ENCODE measurements at regions not wholly inside any gene's neighbourhood (a gene's known extent, or its start where the extent isn't known, plus 50 kb on each side); places are given as distances from the start of the nearest gene placed in this dataset.

DNA sequence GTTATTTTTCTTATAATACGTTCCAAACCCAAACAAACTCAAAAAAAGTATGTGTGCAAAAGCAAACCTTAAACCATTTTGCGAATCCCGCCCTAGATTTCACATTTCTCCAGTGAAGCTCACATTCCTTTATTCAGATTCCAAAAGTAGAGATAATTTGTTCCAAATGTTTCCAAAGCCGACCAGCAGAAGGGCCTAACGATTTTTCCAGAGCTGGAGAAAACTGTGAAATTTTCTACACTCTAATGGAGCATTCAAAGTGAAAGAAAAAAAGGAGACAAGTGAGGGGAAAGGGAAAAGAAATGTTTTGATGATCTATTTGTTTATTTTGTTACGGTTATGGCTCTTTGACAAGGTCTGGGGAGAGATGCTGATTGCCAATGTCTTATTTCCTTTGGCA is 286.5 kb upstream of the SLC14A2 start:
- no peaks in the 10 kb centered on the region for H3K27me3 ChIP-seq (ENCODE audit: insufficient read depth, low read length, poor library complexity)
- 100% methylated on average over 3 of the region's 6 CpGs for WGBS (ENCODE audit: extremely low coverage, insufficient coverage, low lambda C conversion rate)
- H2BK5ac ChIP-seq (ENCODE audit: low read length), result no peak overlapping the region
- H3K4me1 ChIP-seq (ENCODE audit: control insufficient read depth, low read depth, low read length), result peaks cover 6% of the 10 kb centered on the region
- H3K79me2 ChIP-seq (ENCODE audit: control insufficient read depth, insufficient read depth, low read length), result no peaks in the 10 kb centered on the region
- H3K79me1 ChIP-seq (ENCODE audit: low read length), result no peaks in the 10 kb centered on the region
- H3K4me3 ChIP-seq (ENCODE audit: low read length), result no peak overlapping the region
- H2BK15ac ChIP-seq (replicated peaks; ENCODE audit: low read depth), result no peak overlapping the region
- no peak overlapping the region for H3K56ac ChIP-seq (ENCODE audit: low read length)
- H3K4me2 ChIP-seq (ENCODE audit: low read length), result no peak overlapping the region
- H3K4ac ChIP-seq (ENCODE audit: low read depth, low read length), result no peak overlapping the region
- no peak overlapping the region for H3K23ac ChIP-seq (ENCODE audit: low read length)
- H4K5ac ChIP-seq (ENCODE audit: low read length), result no peak overlapping the region
- no peak overlapping the region for H2AK5ac ChIP-seq (ENCODE audit: low read length)
- H4K8ac ChIP-seq (ENCODE audit: low read depth, low read length), result no peak overlapping the region
- H3K27ac ChIP-seq (ENCODE audit: low read depth, low read length), result no peak overlapping the region
- DNase-seq, result no peak
- H3K36me3 ChIP-seq (ENCODE audit: control insufficient read depth, insufficient read depth, low read length), result no peaks in the 10 kb centered on the region
- no peak overlapping the region for H3K18ac ChIP-seq (ENCODE audit: low read length)
- H2BK120ac ChIP-seq (ENCODE audit: low read depth, low read length), result no peak overlapping the region
- H3K9ac ChIP-seq (ENCODE audit: low read length), result no peak overlapping the region

DNA sequence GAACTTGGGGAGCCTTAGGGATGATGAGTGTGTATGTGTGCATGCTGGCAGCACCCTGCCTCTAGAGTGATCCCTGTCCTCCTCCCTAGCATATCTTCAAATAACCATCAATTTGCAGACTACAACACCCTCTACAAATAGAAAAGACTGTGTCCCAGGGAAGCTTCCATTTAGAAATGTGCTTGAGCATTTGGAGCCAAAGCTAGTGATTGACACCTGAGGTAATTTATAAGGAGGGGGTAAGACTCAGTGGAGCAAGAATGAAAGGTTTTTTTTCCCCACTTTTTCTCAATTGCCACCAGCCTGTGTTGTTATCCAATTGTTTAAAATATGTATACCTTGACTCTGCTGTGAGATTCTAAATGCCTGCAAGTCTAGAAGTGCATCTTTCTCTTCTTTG is 286.0 kb upstream of the SLC14A2 start:
- H2AK5ac ChIP-seq (ENCODE audit: low read length), result no peak overlapping the region
- H3K56ac ChIP-seq (ENCODE audit: low read length), result no peak overlapping the region
- peak overlapping the region; percentile 2 for H2BK120ac ChIP-seq (ENCODE audit: low read depth, low read length)
- no peak overlapping the region for H3K4ac ChIP-seq (ENCODE audit: low read depth, low read length)
- no peak overlapping the region for H4K5ac ChIP-seq (ENCODE audit: low read length)
- no peak overlapping the region for H3K9ac ChIP-seq (ENCODE audit: low read length)
- H3K4me1 ChIP-seq (ENCODE audit: control insufficient read depth, low read depth, low read length), result peaks cover 9% of the 10 kb centered on the region
- H3K23ac ChIP-seq (ENCODE audit: low read length), result no peak overlapping the region
- no peaks in the 10 kb centered on the region for H3K27me3 ChIP-seq (ENCODE audit: insufficient read depth, low read length, poor library complexity)
- no peak overlapping the region for H3K4me3 ChIP-seq (ENCODE audit: low read length)
- no peaks in the 10 kb centered on the region for H3K79me2 ChIP-seq (ENCODE audit: control insufficient read depth, insufficient read depth, low read length)
- no peak for DNase-seq
- no peak overlapping the region for H3K18ac ChIP-seq (ENCODE audit: low read length)
- no peak overlapping the region for H4K8ac ChIP-seq (ENCODE audit: low read depth, low read length)
- H3K79me1 ChIP-seq (ENCODE audit: low read length), result no peaks in the 10 kb centered on the region
- no peak overlapping the region for H3K27ac ChIP-seq (ENCODE audit: low read depth, low read length)
- no peaks in the 10 kb centered on the region for H3K36me3 ChIP-seq (ENCODE audit: control insufficient read depth, insufficient read depth, low read length)
- no peak overlapping the region for H2BK5ac ChIP-seq (ENCODE audit: low read length)
- no peak overlapping the region for H3K4me2 ChIP-seq (ENCODE audit: low read length)
- no peak overlapping the region for H2BK15ac ChIP-seq (replicated peaks; ENCODE audit: low read depth)

DNA sequence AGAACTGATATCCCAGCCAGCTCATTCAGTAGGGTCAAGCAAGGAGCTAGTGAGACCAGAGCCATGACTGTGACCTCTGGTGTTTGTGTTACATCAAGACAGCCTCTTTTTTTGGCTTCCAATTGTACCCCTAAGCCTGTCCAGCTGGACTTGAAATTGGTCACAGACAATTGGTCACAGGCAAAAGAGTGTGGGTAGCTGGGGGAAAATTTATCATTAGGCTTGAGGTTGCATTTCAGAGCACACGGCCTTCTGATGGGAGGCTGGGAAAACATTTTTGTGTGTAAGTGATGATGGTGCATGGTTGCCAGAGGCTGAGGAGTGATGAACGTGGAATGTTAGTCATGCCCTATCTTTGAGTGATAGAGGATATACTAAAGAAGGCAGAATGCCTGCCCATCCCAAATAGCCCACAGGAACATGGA is 285.1 kb upstream of the SLC14A2 start:
- Histone ChIP-seq H2BK15ac (replicated peaks; ENCODE audit: low read depth) (no peak overlapping the region), H3K4me2 (ENCODE audit: low read length) (no peak overlapping the region), H3K79me1 (ENCODE audit: low read length) (no peaks in the 10 kb centered on the region), H2AK5ac (ENCODE audit: low read length) (no peak overlapping the region), H3K23ac (ENCODE audit: low read length) (no peak overlapping the region), H4K5ac (ENCODE audit: low read length) (no peak overlapping the region), H3K4me1 (ENCODE audit: control insufficient read depth, low read depth, low read length) (peaks cover 10% of the 10 kb centered on the region), H3K18ac (ENCODE audit: low read length) (no peak overlapping the region), H3K9ac (ENCODE audit: low read length) (no peak overlapping the region), H2BK120ac (ENCODE audit: low read depth, low read length) (no peak overlapping the region), H2BK5ac (ENCODE audit: low read length) (no peak overlapping the region), H3K36me3 (ENCODE audit: control insufficient read depth, insufficient read depth, low read length) (no peaks in the 10 kb centered on the region), H3K56ac (ENCODE audit: low read length) (no peak overlapping the region), H3K4ac (ENCODE audit: low read depth, low read length) (no peak overlapping the region), H4K8ac (ENCODE audit: low read depth, low read length) (no peak overlapping the region), H3K79me2 (ENCODE audit: control insufficient read depth, insufficient read depth, low read length) (no peaks in the 10 kb centered on the region), H3K27me3 (ENCODE audit: insufficient read depth, low read length, poor library complexity) (no peaks in the 10 kb centered on the region), H3K4me3 (ENCODE audit: low read length) (no peak overlapping the region), H3K27ac (ENCODE audit: low read depth, low read length) (no peak overlapping the region)
- WGBS (ENCODE audit: extremely low coverage, insufficient coverage, low lambda C conversion rate), result no CpG with 5 or more reads among the region's 2 CpGs
- DNase-seq, result no peak

DNA sequence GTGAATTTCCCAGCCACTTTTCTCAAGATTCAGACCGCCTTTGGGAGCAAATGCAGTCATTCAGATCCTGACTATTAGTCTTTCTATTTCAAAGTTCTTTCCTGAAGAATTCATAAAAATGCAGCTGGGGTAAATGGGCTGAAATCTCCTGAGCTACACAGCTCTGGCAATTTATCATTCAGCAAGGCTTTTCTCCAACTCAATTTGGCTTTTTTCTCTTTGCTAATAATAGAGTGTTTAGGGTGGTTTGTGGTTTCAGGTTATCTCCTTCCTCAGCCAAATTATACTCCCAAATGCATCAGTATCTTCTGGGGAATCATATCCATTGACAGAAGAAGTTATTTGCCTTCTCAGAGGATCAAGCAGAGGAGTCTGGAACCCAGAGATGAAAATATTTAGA is 282.4 kb upstream of the SLC14A2 start:
- H2BK5ac ChIP-seq (ENCODE audit: low read length), result no peak overlapping the region
- no peaks in the 10 kb centered on the region for H3K79me2 ChIP-seq (ENCODE audit: control insufficient read depth, insufficient read depth, low read length)
- DNase-seq, result no peak
- H3K4me2 ChIP-seq (ENCODE audit: low read length), result no peak overlapping the region
- no peak overlapping the region for H4K5ac ChIP-seq (ENCODE audit: low read length)
- H3K4ac ChIP-seq (ENCODE audit: low read depth, low read length), result no peak overlapping the region
- no peak overlapping the region for H3K56ac ChIP-seq (ENCODE audit: low read length)
- H2BK120ac ChIP-seq (ENCODE audit: low read depth, low read length), result no peak overlapping the region
- H3K27ac ChIP-seq (ENCODE audit: low read depth, low read length), result no peak overlapping the region
- H2BK15ac ChIP-seq (replicated peaks; ENCODE audit: low read depth), result peak overlapping the region; percentile 25
- H3K18ac ChIP-seq (ENCODE audit: low read length), result peak overlapping the region; percentile 87
- H3K4me3 ChIP-seq (ENCODE audit: low read length), result no peak overlapping the region
- H3K27me3 ChIP-seq (ENCODE audit: insufficient read depth, low read length, poor library complexity), result no peaks in the 10 kb centered on the region
- no CpG with 5 or more reads among the region's 1 CpG for WGBS (ENCODE audit: extremely low coverage, insufficient coverage, low lambda C conversion rate)
- H3K36me3 ChIP-seq (ENCODE audit: control insufficient read depth, insufficient read depth, low read length), result no peaks in the 10 kb centered on the region
- H2AK5ac ChIP-seq (ENCODE audit: low read length), result no peak overlapping the region
- peaks cover 18% of the 10 kb centered on the region for H3K4me1 ChIP-seq (ENCODE audit: control insufficient read depth, low read depth, low read length)
- no peaks in the 10 kb centered on the region for H3K79me1 ChIP-seq (ENCODE audit: low read length)
- H4K8ac ChIP-seq (ENCODE audit: low read depth, low read length), result no peak overlapping the region
- no peak overlapping the region for H3K23ac ChIP-seq (ENCODE audit: low read length)
- H3K9ac ChIP-seq (ENCODE audit: low read length), result no peak overlapping the region

DNA sequence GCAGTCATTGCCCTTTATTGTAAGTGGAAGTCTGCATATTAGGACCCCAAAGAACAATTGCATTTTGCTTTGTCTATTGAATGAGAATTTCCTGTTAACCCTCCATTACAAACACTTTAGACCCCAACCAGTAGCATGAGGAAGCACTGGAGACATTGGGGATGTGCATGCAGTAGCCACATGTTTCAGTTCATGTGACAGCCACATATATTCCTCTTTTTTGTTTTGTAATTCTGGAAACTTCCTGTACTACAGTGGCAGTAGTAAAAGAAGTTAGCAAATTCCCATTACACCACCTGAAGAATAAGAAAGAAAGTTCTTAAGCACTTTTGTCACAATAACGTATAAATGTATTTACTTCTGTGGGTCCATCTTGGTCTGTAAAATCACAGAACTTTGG is 281.1 kb upstream of the SLC14A2 start:
- H3K4me3 ChIP-seq (ENCODE audit: low read length), result no peak overlapping the region
- no peak overlapping the region for H2BK5ac ChIP-seq (ENCODE audit: low read length)
- H3K9ac ChIP-seq (ENCODE audit: low read length), result no peak overlapping the region
- H4K5ac ChIP-seq (ENCODE audit: low read length), result no peak overlapping the region
- whole genome bisulfite sequencing (ENCODE audit: extremely low coverage, insufficient coverage, low lambda C conversion rate), result no CpG with 5 or more reads among the region's 1 CpG
- no peak for DNase-seq
- H2BK120ac ChIP-seq (ENCODE audit: low read depth, low read length), result no peak overlapping the region
- H3K79me1 ChIP-seq (ENCODE audit: low read length), result no peaks in the 10 kb centered on the region
- no peaks in the 10 kb centered on the region for H3K36me3 ChIP-seq (ENCODE audit: control insufficient read depth, insufficient read depth, low read length)
- H3K4me2 ChIP-seq (ENCODE audit: low read length), result no peak overlapping the region
- no peak overlapping the region for H3K56ac ChIP-seq (ENCODE audit: low read length)
- H3K18ac ChIP-seq (ENCODE audit: low read length), result peak overlapping the region; percentile 47
- no peak overlapping the region for H2BK15ac ChIP-seq (replicated peaks; ENCODE audit: low read depth)
- no peak overlapping the region for H2AK5ac ChIP-seq (ENCODE audit: low read length)
- H3K4ac ChIP-seq (ENCODE audit: low read depth, low read length), result no peak overlapping the region
- no peak overlapping the region for H3K27ac ChIP-seq (ENCODE audit: low read depth, low read length)
- peaks cover 18% of the 10 kb centered on the region for H3K4me1 ChIP-seq (ENCODE audit: control insufficient read depth, low read depth, low read length)
- H3K79me2 ChIP-seq (ENCODE audit: control insufficient read depth, insufficient read depth, low read length), result no peaks in the 10 kb centered on the region
- no peaks in the 10 kb centered on the region for H3K27me3 ChIP-seq (ENCODE audit: insufficient read depth, low read length, poor library complexity)
- no peak overlapping the region for H3K23ac ChIP-seq (ENCODE audit: low read length)
- no peak overlapping the region for H4K8ac ChIP-seq (ENCODE audit: low read depth, low read length)

DNA sequence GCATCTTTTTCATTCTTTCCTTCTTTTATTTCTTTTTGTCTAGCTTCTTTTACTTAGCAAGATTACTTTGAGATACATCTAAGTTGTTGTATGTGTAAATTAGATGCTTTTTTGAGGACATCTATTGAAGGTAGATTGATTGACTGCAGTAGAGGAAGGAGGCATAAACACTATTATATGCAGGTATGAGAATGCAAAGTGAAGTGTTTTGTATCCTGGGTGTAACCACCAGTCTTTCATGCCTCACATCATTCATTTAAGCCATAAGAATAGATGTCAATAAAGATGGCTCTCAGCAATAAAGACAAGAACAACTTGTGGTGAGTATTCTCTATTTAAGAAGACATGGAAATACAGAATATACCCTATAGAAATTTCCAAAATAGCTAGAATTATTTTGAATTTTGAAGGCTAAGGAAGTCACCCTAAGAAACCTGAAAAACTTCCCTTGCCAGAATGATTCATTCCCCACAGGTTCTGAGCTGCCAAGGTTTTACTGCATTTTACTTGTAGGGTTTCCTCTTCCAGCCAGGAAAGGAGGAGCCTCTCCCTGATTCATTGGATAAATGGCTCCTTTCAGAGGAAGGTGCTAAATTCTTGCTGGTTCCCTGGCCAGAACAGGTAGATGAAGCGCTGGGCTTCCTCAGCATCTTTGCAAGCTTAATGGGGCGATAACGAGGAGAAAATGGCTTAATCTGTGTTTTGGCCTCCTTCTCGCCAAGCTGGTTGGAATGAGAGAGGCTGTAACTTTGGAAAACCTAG is 279.8 kb upstream of the SLC14A2 start:
- Histone ChIP-seq H4K8ac (ENCODE audit: low read depth, low read length) (no peak overlapping the region), H3K27me3 (ENCODE audit: insufficient read depth, low read length, poor library complexity) (no peaks in the 10 kb centered on the region), H3K9ac (ENCODE audit: low read length) (no peak overlapping the region), H2AK5ac (ENCODE audit: low read length) (no peak overlapping the region), H4K5ac (ENCODE audit: low read length) (no peak overlapping the region), H2BK5ac (ENCODE audit: low read length) (no peak overlapping the region), H3K23ac (ENCODE audit: low read length) (no peak overlapping the region), H3K36me3 (ENCODE audit: control insufficient read depth, insufficient read depth, low read length) (no peaks in the 10 kb centered on the region), H2BK15ac (replicated peaks; ENCODE audit: low read depth) (no peak overlapping the region), H3K79me1 (ENCODE audit: low read length) (no peaks in the 10 kb centered on the region), H3K4ac (ENCODE audit: low read depth, low read length) (no peak overlapping the region), H3K4me3 (ENCODE audit: low read length) (no peak overlapping the region), H2BK120ac (ENCODE audit: low read depth, low read length) (no peak overlapping the region), H3K4me1 (ENCODE audit: control insufficient read depth, low read depth, low read length) (peaks cover 27% of the 10 kb centered on the region), H3K18ac (ENCODE audit: low read length) (no peak overlapping the region), H3K79me2 (ENCODE audit: control insufficient read depth, insufficient read depth, low read length) (no peaks in the 10 kb centered on the region), H3K4me2 (ENCODE audit: low read length) (no peak overlapping the region), H3K27ac (ENCODE audit: low read depth, low read length) (peak overlapping the region; percentile 53), H3K56ac (ENCODE audit: low read length) (no peak overlapping the region)
- WGBS (ENCODE audit: extremely low coverage, insufficient coverage, low lambda C conversion rate), result no CpG with 5 or more reads among the region's 4 CpGs
- peak; percentile 99 for DNase-seq
